ENCODE measurements at regions not wholly inside any gene's neighbourhood (a gene's known extent, or its start where the extent isn't known, plus 50 kb on each side); places are given as distances from the start of the nearest gene placed in this dataset.
A peak's percentile ranks its signal among the peaks of the same experiment; 100 is the strongest.

- no peak for DNase-seq
- H3K27me3 ChIP-seq (ENCODE audit: insufficient read depth, low read depth): no peaks in the 10 kb centered on the region
- H3K4me2 ChIP-seq: no peak overlapping the region
- no peaks in the 10 kb centered on the region for H3K9me3 ChIP-seq (ENCODE audit: insufficient read depth, low read depth)
- no peak overlapping the region for H3K27ac ChIP-seq
- POLR2A ChIA-PET (ENCODE audit: unreplicated experiment): no interaction called here
- CTCF ChIA-PET: no interaction called here
- H4K20me1 ChIP-seq (ENCODE audit: insufficient read depth): no peaks in the 10 kb centered on the region; the same call in 1 of the 2 replicates
- TF ChIP-seq EZH2 (IDR thresholded peaks at IDR 0.05; ENCODE audit: low read depth): no peak
- no peak for TF ChIP-seq CTCF (conservative IDR thresholded peaks at IDR 0.05)
- no peaks in the 10 kb centered on the region for H3K79me2 ChIP-seq (ENCODE audit: low read depth)
- no peak overlapping the region for H2AFZ ChIP-seq
- intact Hi-C loops (cut with micrococcal nuclease; ENCODE audit: unreplicated experiment): loop anchor here (10.0 kb wide), 1 partner anchor 1849 kb away; no protein-coding TSS in a partner anchor
- no peaks in the 10 kb centered on the region; the same call in 1 of the 2 replicates for H3F3A ChIP-seq (ENCODE audit: insufficient read depth, low read depth)
- no peak overlapping the region for H3K4me3 ChIP-seq
- no peaks in the 10 kb centered on the region for H3K4me1 ChIP-seq (replicated peaks; ENCODE audit: insufficient read depth)
- BruUV-seq (replicated peaks): no TSS peak
- no peaks in the 10 kb centered on the region for H3K36me3 ChIP-seq (ENCODE audit: low read depth)
- no peaks in the 10 kb centered on the region for H3K9me2 ChIP-seq (ENCODE audit: insufficient read depth)
Measured at GRCh38 chr1:103945774-103946173, 196.1 kb downstream of the AMY1C start.

GRCh38 chr1:103948526-103948925 is 198.8 kb downstream of the AMY1C start:
- TF ChIP-seq CTCF (conservative IDR thresholded peaks at IDR 0.05) (peak; percentile 71), EZH2 (IDR thresholded peaks at IDR 0.05; ENCODE audit: low read depth) (no peak)
- Histone ChIP-seq H3K36me3 (ENCODE audit: low read depth) (no peaks in the 10 kb centered on the region), H3K4me3 (no peak overlapping the region), H3K9me3 (ENCODE audit: insufficient read depth, low read depth) (no peaks in the 10 kb centered on the region), H3K27me3 (ENCODE audit: insufficient read depth, low read depth) (no peaks in the 10 kb centered on the region), H3F3A (ENCODE audit: insufficient read depth, low read depth) (no peaks in the 10 kb centered on the region; the same call in 1 of the 2 replicates), H3K27ac (no peak overlapping the region), H3K9me2 (ENCODE audit: insufficient read depth) (no peaks in the 10 kb centered on the region), H3K4me1 (replicated peaks; ENCODE audit: insufficient read depth) (no peaks in the 10 kb centered on the region), H3K79me2 (ENCODE audit: low read depth) (no peaks in the 10 kb centered on the region), H2AFZ (no peak overlapping the region), H3K4me2 (no peak overlapping the region), H4K20me1 (ENCODE audit: insufficient read depth) (no peaks in the 10 kb centered on the region)
- no peak for DNase-seq
- ChIA-PET POLR2A (ENCODE audit: unreplicated experiment) (no interaction called here), CTCF (no interaction called here)
- no TSS peak for BruUV-seq (replicated peaks)
- intact Hi-C loops (cut with micrococcal nuclease; ENCODE audit: unreplicated experiment): loop anchor here (1.0 to 10.0 kb wide), 2 partner anchors 184 to 1846 kb away; no protein-coding TSS in a partner anchor

- Histone ChIP-seq H3K9me3 (ENCODE audit: insufficient read depth, low read depth) (no peaks in the 10 kb centered on the region), H3K27me3 (ENCODE audit: insufficient read depth, low read depth) (no peaks in the 10 kb centered on the region), H2AFZ (no peak overlapping the region), H3K9me2 (ENCODE audit: insufficient read depth) (no peaks in the 10 kb centered on the region), H3K79me2 (ENCODE audit: low read depth) (no peaks in the 10 kb centered on the region), H3K4me1 (replicated peaks; ENCODE audit: insufficient read depth) (no peaks in the 10 kb centered on the region), H3K36me3 (ENCODE audit: low read depth) (no peaks in the 10 kb centered on the region), H3K4me2 (no peak overlapping the region), H4K20me1 (ENCODE audit: insufficient read depth) (no peaks in the 10 kb centered on the region), H3K4me3 (no peak overlapping the region), H3K27ac (no peak overlapping the region), H3F3A (ENCODE audit: insufficient read depth, low read depth) (no peaks in the 10 kb centered on the region; the same call in 1 of the 2 replicates)
- intact Hi-C loops (cut with micrococcal nuclease; ENCODE audit: unreplicated experiment): loop anchor here (10.0 kb wide), 1 partner anchor 1845 kb away; no protein-coding TSS in a partner anchor
- TF ChIP-seq EZH2 (IDR thresholded peaks at IDR 0.05; ENCODE audit: low read depth) (no peak), CTCF (conservative IDR thresholded peaks at IDR 0.05) (no peak)
- POLR2A ChIA-PET (ENCODE audit: unreplicated experiment): no interaction called here
- CTCF ChIA-PET: no interaction called here
- DNase-seq: no peak
- no TSS peak for BruUV-seq (replicated peaks)
Measured at GRCh38 chr1:103949779-103950178, 200.1 kb downstream of the AMY1C start.

Measured in PC-9 (cell line).